ENCODE measurements at regions not wholly inside any gene's neighbourhood (a gene's known extent, or its start where the extent isn't known, plus 50 kb on each side); places are given as distances from the start of the nearest gene placed in this dataset.

- no peak for TF ChIP-seq CTCF (IDR thresholded peaks at IDR 0.05; ENCODE audit: poor library complexity, severe bottlenecking)
- TF ChIP-seq MXI1 (conservative IDR thresholded peaks at IDR 0.05; ENCODE audit: poor library complexity, severe bottlenecking): no peak
- no peak for TF ChIP-seq EP300 (conservative IDR thresholded peaks at IDR 0.05; ENCODE audit: poor library complexity, severe bottlenecking)
- TF ChIP-seq TAF1 (IDR thresholded peaks at IDR 0.05; ENCODE audit: low read depth): no peak
- no peak for TF ChIP-seq REST (IDR thresholded peaks at IDR 0.05; ENCODE audit: borderline replicate concordance)
- TF ChIP-seq SMC3 (conservative IDR thresholded peaks at IDR 0.05; ENCODE audit: poor library complexity): no peak
- TF ChIP-seq RAD21 (conservative IDR thresholded peaks at IDR 0.05): no peak
- TF ChIP-seq EZH2 (IDR thresholded peaks at IDR 0.05; ENCODE audit: borderline replicate concordance, insufficient read depth, low read length, poor library complexity, severe bottlenecking): no peak
- TF ChIP-seq POLR2AphosphoS5 (IDR thresholded peaks at IDR 0.05): no peak
- H4K20me1 ChIP-seq (ENCODE audit: insufficient read depth): no peaks in the 10 kb centered on the region
- no peak overlapping the region for H3K27ac ChIP-seq (ENCODE audit: low read length)
These were observed 85.1 kb upstream of the ADAD1 start for GRCh38 chr4:122293374-122294365.

DNA sequence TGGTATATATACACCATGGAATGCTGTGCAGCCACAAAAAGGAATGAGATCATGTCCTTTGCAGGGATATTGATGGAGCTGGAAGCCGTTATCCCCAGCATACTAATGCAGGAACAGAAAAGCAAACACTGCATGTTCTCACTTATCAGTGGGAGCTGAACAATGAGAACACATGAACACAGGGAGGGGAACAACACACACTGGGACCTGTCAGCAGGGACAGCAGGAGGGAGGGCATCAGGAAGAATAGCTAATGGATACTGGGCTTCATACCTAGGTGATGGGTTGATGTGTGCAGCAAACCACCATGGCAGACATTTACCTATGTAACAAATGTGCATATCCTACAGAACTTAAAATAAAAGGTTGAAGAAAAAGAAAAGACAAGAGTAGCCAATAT, 81.1 kb upstream of the ADAD1 start:
- Histone ChIP-seq H3K4me2 (ENCODE audit: low read length) (no peak overlapping the region), H2AFZ (ENCODE audit: low read depth, low read length) (no peak overlapping the region), H3K9ac (ENCODE audit: low read length) (no peak overlapping the region), H3K9me3 (ENCODE audit: low read length) (no peaks in the 10 kb centered on the region), H3F3A (ENCODE audit: insufficient read depth, low read length, poor library complexity, severe bottlenecking) (no peaks in the 10 kb centered on the region), H3K27ac (ENCODE audit: low read length) (no peak overlapping the region), H3K9me2 (ENCODE audit: insufficient read depth, low read length) (no peaks in the 10 kb centered on the region), H3K79me2 (replicated peaks; ENCODE audit: insufficient read depth, low read length) (no peaks in the 10 kb centered on the region), H3K4me3 (ENCODE audit: low read length) (no peak overlapping the region), H3K27me3 (ENCODE audit: insufficient read depth, low read depth, low read length) (no peaks in the 10 kb centered on the region), H3K36me3 (ENCODE audit: insufficient read depth, low read length) (no peaks in the 10 kb centered on the region), H4K20me1 (ENCODE audit: insufficient read depth) (no peaks in the 10 kb centered on the region)
- TF ChIP-seq POLR2AphosphoS5 (IDR thresholded peaks at IDR 0.05) (peak; percentile 72), EP300 (conservative IDR thresholded peaks at IDR 0.05; ENCODE audit: poor library complexity, severe bottlenecking) (peak; percentile 19), REST (IDR thresholded peaks at IDR 0.05; ENCODE audit: borderline replicate concordance) (peak; percentile 31), SMC3 (conservative IDR thresholded peaks at IDR 0.05; ENCODE audit: poor library complexity) (no peak)

More at GRCh38 chr4:122293374-122294365, 85.1 kb upstream of the ADAD1 start:
- H3F3A ChIP-seq (ENCODE audit: insufficient read depth, low read length, poor library complexity, severe bottlenecking): no peaks in the 10 kb centered on the region
- H3K36me3 ChIP-seq (ENCODE audit: insufficient read depth, low read length): peaks cover 3% of the 10 kb centered on the region
- no peaks in the 10 kb centered on the region for H3K79me2 ChIP-seq (replicated peaks; ENCODE audit: insufficient read depth, low read length)
- no peak overlapping the region for H2AFZ ChIP-seq (ENCODE audit: low read depth, low read length)
- no peak overlapping the region for H3K9ac ChIP-seq (ENCODE audit: low read length)
- no peaks in the 10 kb centered on the region for H3K27me3 ChIP-seq (ENCODE audit: insufficient read depth, low read depth, low read length)
- H3K4me2 ChIP-seq (ENCODE audit: low read length): no peak overlapping the region
- no peaks in the 10 kb centered on the region for H3K9me3 ChIP-seq (ENCODE audit: low read length)
- no peaks in the 10 kb centered on the region for H3K9me2 ChIP-seq (ENCODE audit: insufficient read depth, low read length)
- H3K4me3 ChIP-seq (ENCODE audit: low read length): no peak overlapping the region

All from neural cell (in vitro differentiated cells).